ENCODE measurements at regions not wholly inside any gene's neighbourhood (a gene's known extent, or its start where the extent isn't known, plus 50 kb on each side); places are given as distances from the start of the nearest gene placed in this dataset.
"Not testable (repeated sequence)": the region's sequence is repeated elsewhere in the genome, so short reads cannot be mapped to it uniquely, and the experiment has no call there.

- POLR2A ChIA-PET; H3K27ac ChIP-seq (ENCODE audit: control insufficient read depth, insufficient read depth); H3K4me1 ChIP-seq (ENCODE audit: control insufficient read depth, insufficient read depth, low read length); DNase-seq (ENCODE audit: low read depth, low spot score); in situ Hi-C loops (cut with MboI); H2AFZ ChIP-seq (ENCODE audit: control insufficient read depth, low read depth, low read length); H3K36me3 ChIP-seq (ENCODE audit: control insufficient read depth in 2 of 2, insufficient read depth in 2 of 2, low read length in 1 of 2); FAIRE-seq; RAD21 ChIA-PET (ENCODE audit: unreplicated experiment); H3K27me3 ChIP-seq (replicated peaks in 1 of 2; ENCODE audit: control insufficient read depth in 2 of 2, insufficient read depth in 2 of 2, low read length in 1 of 2); H3K9ac ChIP-seq (ENCODE audit: control insufficient read depth, insufficient read depth, low read length); H3K79me2 ChIP-seq (ENCODE audit: control insufficient read depth, insufficient read depth, low read length); H3K4me2 ChIP-seq (ENCODE audit: control insufficient read depth, insufficient read depth); SMC1A ChIA-PET (ENCODE audit: uncharacterized antibody, unreplicated experiment); H3K9me3 ChIP-seq (replicated peaks; ENCODE audit: control insufficient read depth, insufficient read depth, low read length); H3K4me3 ChIP-seq; H4K20me1 ChIP-seq (ENCODE audit: control insufficient read depth, insufficient read depth); BruUV-seq (replicated peaks): not testable (repeated sequence)
- intact Hi-C loops (cut with micrococcal nuclease; ENCODE audit: unreplicated experiment): loop anchor here (1.0 to 10.0 kb wide), 2 partner anchors 119 to 470 kb away; no protein-coding TSS in a partner anchor
- peak; percentile 49; the same call in 1 of the 3 replicates for ATAC-seq
- CTCF ChIA-PET: interaction anchor here (0.6 to 1.1 kb wide), 3 partner anchors 288 to 686 kb away, joined by 3 to 4 read pairs (median 3); no protein-coding TSS in a partner anchor
- WGBS (ENCODE audit: insufficient coverage, insufficient replicate concordance, low lambda C conversion rate, missing lambda C conversion rate): 43% methylated on average over 4 of the region's 4 CpGs
- TF ChIP-seq RAD21 (IDR thresholded peaks at IDR 0.05; ENCODE audit: insufficient read depth, low read depth, low read length) (peak; percentile 51), CTCF (IDR thresholded peaks at IDR 0.05 in 2 of 3, conservative IDR thresholded peaks at IDR 0.05 in 1 of 3; ENCODE audit: control insufficient read depth in 2 of 3, extremely low read depth in 1 of 3, insufficient read depth in 1 of 3, low read depth in 3 of 3, low read length in 3 of 3) (peak in 2 of 3 experiments; percentile 29 to 40; a peak in 3 of 6 replicates), SMC3 (IDR thresholded peaks at IDR 0.05; ENCODE audit: borderline replicate concordance, low read length) (0 out of 2 replicates have a peak, but pooled peaks have one; percentile 6)
Measured at GRCh38 chr4:111164556-111164955, 541.7 kb upstream of the PITX2 start.

GRCh38 chr4:111174331-111174730 is 551.5 kb upstream of the PITX2 start:
- in situ Hi-C loops (cut with MboI) (no loop called here), intact Hi-C loops (cut with micrococcal nuclease; ENCODE audit: unreplicated experiment) (no loop called here)
- H3K9me3 ChIP-seq (replicated peaks; ENCODE audit: control insufficient read depth, insufficient read depth, low read length): no peaks in the 10 kb centered on the region
- DNase-seq (ENCODE audit: low read depth, low spot score) (no peak), ATAC-seq (no peak), FAIRE-seq (no peak)
- H3K4me1 ChIP-seq (ENCODE audit: control insufficient read depth, insufficient read depth, low read length): no peaks in the 10 kb centered on the region
- ChIA-PET POLR2A (no interaction called here), CTCF (no interaction called here), RAD21 (ENCODE audit: unreplicated experiment) (no interaction called here), SMC1A (ENCODE audit: uncharacterized antibody, unreplicated experiment) (interaction anchor here (1.5 kb wide), 1 partner anchor 14 kb away, joined by 4 read pairs; no protein-coding TSS in a partner anchor)
- H3K4me3 ChIP-seq: no peak overlapping the region
- no peak overlapping the region for H3K4me2 ChIP-seq (ENCODE audit: control insufficient read depth, insufficient read depth)
- H3K27ac ChIP-seq (ENCODE audit: control insufficient read depth, insufficient read depth): no peak overlapping the region
- no peaks in the 10 kb centered on the region for H3K36me3 ChIP-seq (ENCODE audit: control insufficient read depth in 2 of 2, insufficient read depth in 2 of 2, low read length in 1 of 2)
- no peaks in the 10 kb centered on the region for H3K27me3 ChIP-seq (replicated peaks in 1 of 2; ENCODE audit: control insufficient read depth in 2 of 2, insufficient read depth in 2 of 2, low read length in 1 of 2)
- no peaks in the 10 kb centered on the region for H3K79me2 ChIP-seq (ENCODE audit: control insufficient read depth, insufficient read depth, low read length)
- H2AFZ ChIP-seq (ENCODE audit: control insufficient read depth, low read depth, low read length): no peak overlapping the region
- no peak overlapping the region for H3K9ac ChIP-seq (ENCODE audit: control insufficient read depth, insufficient read depth, low read length)
- no peaks in the 10 kb centered on the region for H4K20me1 ChIP-seq (ENCODE audit: control insufficient read depth, insufficient read depth)
- no TSS peak for BruUV-seq (replicated peaks)
- no peak for TF ChIP-seq SMAD5 (IDR thresholded peaks at IDR 0.05; ENCODE audit: low read depth)
- no peak for TF ChIP-seq HSF1 (IDR thresholded peaks at IDR 0.05; ENCODE audit: low read depth, low read length)
- no peak for TF ChIP-seq POU2F2 (IDR thresholded peaks at IDR 0.05; ENCODE audit: borderline replicate concordance, low read depth, low read length)
- no peak for TF ChIP-seq ASH2L (IDR thresholded peaks at IDR 0.05; ENCODE audit: borderline replicate concordance, low read depth)
- TF ChIP-seq BCLAF1 (IDR thresholded peaks at IDR 0.05): no peak
- TF ChIP-seq DPF2 (IDR thresholded peaks at IDR 0.05): no peak
- TF ChIP-seq IRF5 (IDR thresholded peaks at IDR 0.05; ENCODE audit: borderline replicate concordance): no peak
